DMS153 treated with DMSO at 0.1 percent for 48 hours (cell line): ENCODE measurements at regions not wholly inside any gene's neighbourhood (a gene's known extent, or its start where the extent isn't known, plus 50 kb on each side); places are given as distances from the start of the nearest gene placed in this dataset.
"Not testable (repeated sequence)": the region's sequence is repeated elsewhere in the genome, so short reads cannot be mapped to it uniquely, and the experiment has no call there.

ENCODE experiments used
- DNase-seq: peaks from one replicate; lab custom pipeline; 2025; ENCODE audit not compliant: unreplicated experiment; lab: John Stamatoyannopoulos, UW

- no peak for DNase-seq
These were observed 323.8 kb upstream of the TNRC6C start for GRCh38 chr17:77634710-77635109.

GRCh38 chr17:77635176-77635575 is 323.3 kb upstream of the TNRC6C start:
- no peak for DNase-seq

GRCh38 chr17:77635785-77636184 is 322.7 kb upstream of the TNRC6C start:
- not testable (repeated sequence) for DNase-seq

- DNase-seq: no peak
These were observed 321.4 kb upstream of the TNRC6C start for GRCh38 chr17:77636835-77637817.

GRCh38 chr17:77637818-77638575 is 320.5 kb upstream of the TNRC6C start:
- DNase-seq: no peak

- DNase-seq: no peak
These were observed 318.3 kb upstream of the TNRC6C start for GRCh38 chr17:77640252-77640651.

GRCh38 chr17:77640916-77641605 is 317.4 kb upstream of the TNRC6C start:
- no peak for DNase-seq

- no peak for DNase-seq
These were observed 316.8 kb upstream of the TNRC6C start for GRCh38 chr17:77641718-77642117.

GRCh38 chr17:77644181-77645071 is 314.1 kb upstream of the TNRC6C start:
- no peak for DNase-seq

GRCh38 chr17:77645072-77646045 is 313.1 kb upstream of the TNRC6C start:
- no peak for DNase-seq

- DNase-seq: no peak
These were observed 312.5 kb upstream of the TNRC6C start for GRCh38 chr17:77646046-77646430.

- DNase-seq: no peak
These were observed 311.0 kb upstream of the TNRC6C start for GRCh38 chr17:77647531-77647930.

- DNase-seq: no peak
These were observed 308.7 kb upstream of the TNRC6C start for GRCh38 chr17:77649717-77650211.

- DNase-seq: no peak
These were observed 306.5 kb upstream of the TNRC6C start for GRCh38 chr17:77651988-77652387.

- DNase-seq: no peak
These were observed 304.2 kb upstream of the TNRC6C start for GRCh38 chr17:77654296-77654695.

- no peak for DNase-seq
These were observed 303.7 kb upstream of the TNRC6C start for GRCh38 chr17:77654850-77655249.

GRCh38 chr17:77656054-77656453 is 302.4 kb upstream of the TNRC6C start:
- no peak for DNase-seq

GRCh38 chr17:77657839-77658238 is 300.7 kb upstream of the TNRC6C start:
- DNase-seq: no peak

GRCh38 chr17:77660524-77660923 is 298.0 kb upstream of the TNRC6C start:
- no peak for DNase-seq
